HEK293T (cell line): ENCODE measurements at regions not wholly inside any gene's neighbourhood (a gene's known extent, or its start where the extent isn't known, plus 50 kb on each side); places are given as distances from the start of the nearest gene placed in this dataset.

Experiments
- ARNT ChIP-seq: fragments of 450-650 bp; IDR thresholded peaks from 2 replicates; pipeline ENCODE4 v1.6.1; 2017; ENCODE audit warnings: mild to moderate bottlenecking
- BHLHE40 ChIP-seq: fragments of 450-650 bp; IDR thresholded peaks from 2 replicates; pipeline ENCODE4 v1.6.1; 2016; ENCODE audit warnings: mild to moderate bottlenecking, moderate library complexity, borderline replicate concordance
- CTBP1 ChIP-seq: fragments of 450-650 bp; IDR thresholded peaks from 2 replicates; pipeline ENCODE4 v1.6.1; 2016; ENCODE audit warnings: borderline replicate concordance
- FOXA1 ChIP-seq: fragments of 450-650 bp; IDR thresholded peaks from 2 replicates; pipeline ENCODE4 v1.6.1; 2016; ENCODE audit warnings: mild to moderate bottlenecking
- FOXM1 ChIP-seq: fragments of 450-650 bp; IDR thresholded peaks from 2 replicates; pipeline ENCODE4 v1.6.1; 2017; ENCODE audit warnings: mild to moderate bottlenecking, borderline replicate concordance
- HDGF ChIP-seq: fragments of 450-650 bp; IDR thresholded peaks from 2 replicates; pipeline ENCODE4 v1.6.1; 2017; ENCODE audit warnings: antibody characterized with exemption, borderline replicate concordance
- L3MBTL2 ChIP-seq: fragments of 450-650 bp; conservative IDR thresholded peaks from 2 replicates; pipeline ENCODE4 v1.6.1; 2016; ENCODE audit warnings: mild to moderate bottlenecking
- NFRKB ChIP-seq: fragments of 450-650 bp; IDR thresholded peaks from 2 replicates; pipeline ENCODE4 v1.6.1; 2016; ENCODE audit warnings: mild to moderate bottlenecking, moderate library complexity
- PKNOX1 ChIP-seq: fragments of 450-650 bp; IDR thresholded peaks from 2 replicates; pipeline ENCODE4 v1.6.1; 2016
- SP1 ChIP-seq: fragments of 450-650 bp; IDR thresholded peaks from 2 replicates; pipeline ENCODE4 v1.6.1; 2017
- SUZ12 ChIP-seq: fragments of 450-650 bp; IDR thresholded peaks from 2 replicates; pipeline ENCODE4 v1.6.1; 2016; ENCODE audit warnings: mild to moderate bottlenecking

GRCh38 chr12:40561395-40561966 lies 130.8 kb upstream of the CNTN1 start:
- TF ChIP-seq SUZ12 (no peak), L3MBTL2 (no peak), ARNT (no peak), SP1 (no peak), FOXM1 (no peak), NFRKB (no peak), PKNOX1 (no peak), CTBP1 (no peak), BHLHE40 (no peak), HDGF (no peak), FOXA1 (no peak)
